ENCODE measurements at regions not wholly inside any gene's neighbourhood (a gene's known extent, or its start where the extent isn't known, plus 50 kb on each side); places are given as distances from the start of the nearest gene placed in this dataset.
"Not testable (repeated sequence)": the region's sequence is repeated elsewhere in the genome, so short reads cannot be mapped to it uniquely, and the experiment has no call there.

DNA sequence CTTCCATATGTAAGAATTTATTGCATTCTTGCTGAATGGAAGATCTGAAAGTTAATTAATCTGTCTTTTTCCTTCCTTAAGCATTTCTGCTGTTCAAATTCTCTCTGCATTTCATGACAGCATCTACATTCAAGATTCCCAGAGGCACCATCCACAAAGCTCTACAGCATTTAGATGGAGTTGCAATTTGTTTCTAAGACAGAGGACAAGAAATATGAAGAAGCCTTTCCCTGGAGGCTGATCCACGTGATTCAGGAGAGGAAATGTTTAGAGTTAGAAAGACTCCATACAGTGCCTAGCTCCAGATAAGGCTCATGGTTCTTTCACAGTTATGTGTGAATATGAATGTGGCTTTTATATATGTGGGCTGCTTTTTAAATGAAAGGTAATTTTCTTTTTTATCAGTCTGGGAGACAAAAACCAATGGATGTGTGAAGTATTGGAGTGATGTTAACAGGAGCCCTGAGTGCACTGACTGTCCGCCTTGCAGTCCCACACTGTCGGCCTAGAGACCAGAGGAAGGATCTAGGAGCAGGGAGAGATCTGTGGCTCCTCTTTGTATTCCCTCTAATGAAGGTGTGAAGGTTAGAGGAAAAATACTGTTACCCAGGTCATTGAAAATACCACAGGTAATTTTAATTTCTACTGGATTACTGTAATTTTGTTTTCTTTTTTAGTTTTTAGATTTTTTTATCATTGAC, 686.6 kb upstream of the GJE1 start:
- no peak for DNase-seq

DNA sequence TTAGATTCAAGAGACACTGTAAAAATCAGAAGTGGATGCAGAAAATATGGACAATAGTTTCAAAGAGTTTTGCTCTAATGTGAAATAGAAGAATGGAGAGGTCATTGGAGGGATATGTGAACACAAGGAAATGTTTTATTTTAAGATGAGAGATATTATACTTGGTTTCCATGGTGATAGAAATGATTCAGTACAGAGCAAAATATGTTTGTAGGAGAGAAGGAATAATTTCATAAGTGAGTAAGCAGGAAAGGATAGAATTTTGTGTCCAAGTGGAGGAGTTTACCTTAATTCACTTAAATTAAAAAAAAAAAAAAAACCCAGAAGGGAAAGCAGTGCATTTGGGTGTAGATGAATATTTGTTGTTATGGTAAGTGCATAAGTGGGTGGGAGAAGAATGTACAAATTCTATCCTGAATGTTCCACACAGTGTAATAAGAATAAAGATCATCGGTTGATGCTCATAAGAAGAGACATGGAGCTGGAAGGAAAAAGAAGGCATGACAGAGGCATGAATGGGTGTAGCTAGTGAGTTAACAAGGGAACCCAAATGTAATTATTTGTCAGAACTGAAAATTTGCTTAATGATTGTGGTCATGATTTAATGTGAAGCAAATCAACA, 688.9 kb upstream of the GJE1 start:
- no peak for DNase-seq

DNA sequence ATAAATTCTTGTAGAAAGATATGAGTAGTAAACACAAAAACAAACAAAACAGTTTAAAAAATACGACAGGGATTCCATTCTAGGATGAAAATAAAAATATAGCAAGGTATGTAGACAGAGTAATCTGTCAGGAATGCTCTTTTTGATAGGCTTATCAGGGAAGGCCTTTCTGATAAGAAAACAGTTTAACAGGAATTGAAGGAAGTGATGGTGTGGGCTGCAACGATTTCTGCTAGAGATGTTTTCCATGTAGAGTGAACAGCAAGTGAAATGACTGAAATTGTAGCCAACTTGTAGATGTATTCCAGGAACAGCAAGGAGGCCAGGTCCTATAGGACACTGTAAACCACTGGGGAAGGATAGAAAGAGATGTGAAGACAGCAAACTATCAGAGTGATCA, 689.7 kb upstream of the GJE1 start:
- no peak for DNase-seq

DNA sequence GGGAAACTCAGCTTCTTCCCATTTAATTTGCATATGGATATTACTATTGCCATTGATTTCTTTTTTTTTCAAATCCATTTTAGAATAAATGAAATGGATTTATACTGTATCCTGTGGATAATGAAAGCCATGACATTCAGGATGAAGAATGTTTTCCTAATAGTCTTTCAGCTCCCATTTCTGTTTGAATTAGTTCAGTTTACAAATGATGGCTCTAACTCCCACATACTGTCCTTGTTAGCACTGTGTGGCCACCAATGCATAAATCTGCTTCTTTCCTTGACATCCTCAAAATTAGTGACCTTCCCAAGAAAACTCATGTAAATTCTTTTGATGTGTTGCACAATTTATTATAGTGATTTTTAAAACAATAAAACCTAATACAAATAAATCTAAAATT, 693.2 kb upstream of the GJE1 start:
- DNase-seq = no peak

DNA sequence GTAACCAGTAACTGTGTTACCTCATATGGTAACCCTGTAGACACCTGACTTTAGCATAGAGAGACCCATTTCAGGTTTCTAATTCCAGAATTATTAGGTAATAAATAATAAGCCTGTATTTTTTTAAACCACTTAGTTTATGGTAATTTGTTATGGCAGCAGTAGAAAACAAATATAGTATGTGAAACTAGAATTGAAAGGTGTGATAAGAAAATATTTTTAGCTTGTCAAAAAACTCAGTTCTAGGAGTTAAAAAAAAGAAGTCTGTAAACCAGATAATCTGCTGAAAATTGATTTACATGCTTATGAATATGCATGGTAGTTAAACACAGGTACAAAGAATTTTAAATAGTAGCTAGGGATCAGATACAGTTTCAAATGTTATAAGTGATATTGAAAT, 695.0 kb upstream of the GJE1 start:
- no peak for DNase-seq

DNA sequence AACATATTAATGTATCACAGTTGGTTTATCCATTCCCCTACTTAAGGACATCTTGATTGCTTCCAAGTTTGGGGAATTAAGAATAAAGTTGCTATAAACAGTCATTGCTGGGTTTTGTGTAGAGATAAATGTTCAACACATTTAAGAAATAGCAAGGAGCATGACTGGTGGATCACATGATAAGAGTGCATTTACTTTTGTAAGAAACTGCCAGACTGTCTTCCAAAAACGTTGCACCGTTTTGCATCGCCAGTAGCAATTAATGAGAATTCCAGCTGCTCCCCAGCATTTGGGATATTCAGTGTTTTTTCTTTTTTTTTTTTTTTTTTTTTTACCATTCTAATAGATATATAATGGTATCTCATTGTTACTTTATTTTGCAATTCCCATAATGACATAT, 695.7 kb upstream of the GJE1 start:
- DNase-seq = no peak

DNA sequence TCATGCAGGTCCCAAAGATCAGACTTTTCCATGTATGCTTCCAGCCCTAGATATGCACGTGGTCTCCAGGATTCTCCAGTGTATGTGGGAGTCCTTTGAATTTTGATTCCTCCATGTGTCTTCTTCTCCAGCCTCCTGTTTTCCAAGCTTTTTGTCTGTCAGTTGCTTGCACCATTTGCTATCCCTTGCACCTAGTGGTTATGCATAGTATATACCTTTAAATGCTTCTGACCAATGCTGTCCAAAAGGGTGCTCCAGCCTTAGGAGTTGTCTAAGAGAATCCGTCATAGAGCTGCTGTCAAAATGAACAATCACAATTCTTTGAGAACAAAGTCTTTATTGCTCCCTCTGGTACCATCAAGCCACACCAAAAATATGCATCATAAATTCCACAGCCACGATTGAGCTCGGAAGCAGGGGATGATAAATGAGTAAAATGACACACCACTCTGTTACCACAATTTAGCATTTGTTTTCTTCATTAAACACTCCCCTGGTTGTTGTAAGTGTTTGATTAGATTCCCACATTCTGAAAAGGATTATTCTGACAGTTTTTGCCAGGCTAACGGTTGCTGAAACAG, 706.2 kb upstream of the GJE1 start:
- DNase-seq = no peak

DNA sequence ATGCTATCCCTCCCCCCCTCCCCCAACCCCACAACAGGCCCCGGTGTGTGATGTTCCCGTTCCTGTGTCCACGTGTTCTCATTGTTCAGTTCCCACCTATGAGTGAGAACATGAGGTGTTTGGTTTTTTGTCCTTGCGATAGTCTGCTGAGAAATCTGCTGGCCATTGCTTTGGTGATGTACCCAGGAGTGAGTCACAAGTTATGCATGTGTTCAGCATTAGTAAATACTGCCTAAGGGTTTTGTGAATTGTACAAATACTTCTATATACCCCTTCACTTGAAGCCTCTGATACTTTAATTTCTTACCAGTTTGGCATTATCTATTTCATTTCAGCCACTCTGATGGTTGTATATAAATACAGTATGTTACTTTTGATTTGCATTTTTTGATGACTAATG, 711.3 kb upstream of the GJE1 start:
- no peak for DNase-seq

DNA sequence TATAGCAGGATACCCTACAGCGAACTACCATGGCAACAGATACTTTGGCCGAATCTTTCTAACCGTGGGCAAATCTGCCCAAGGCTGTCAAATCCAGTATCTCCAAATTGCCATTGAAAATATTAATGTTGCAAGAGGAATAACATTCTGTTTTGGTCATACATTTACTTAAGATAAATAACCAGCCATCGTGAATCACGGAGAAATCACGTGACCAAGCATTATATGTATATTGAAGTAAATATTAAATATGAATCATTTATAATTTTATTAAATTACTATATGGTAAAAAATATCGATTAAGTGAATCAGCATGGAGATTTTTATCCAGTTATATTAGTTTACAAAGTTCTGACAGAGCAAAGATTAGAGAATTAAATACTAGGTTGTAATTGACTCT, 714.6 kb upstream of the GJE1 start:
- DNase-seq = no peak

DNA sequence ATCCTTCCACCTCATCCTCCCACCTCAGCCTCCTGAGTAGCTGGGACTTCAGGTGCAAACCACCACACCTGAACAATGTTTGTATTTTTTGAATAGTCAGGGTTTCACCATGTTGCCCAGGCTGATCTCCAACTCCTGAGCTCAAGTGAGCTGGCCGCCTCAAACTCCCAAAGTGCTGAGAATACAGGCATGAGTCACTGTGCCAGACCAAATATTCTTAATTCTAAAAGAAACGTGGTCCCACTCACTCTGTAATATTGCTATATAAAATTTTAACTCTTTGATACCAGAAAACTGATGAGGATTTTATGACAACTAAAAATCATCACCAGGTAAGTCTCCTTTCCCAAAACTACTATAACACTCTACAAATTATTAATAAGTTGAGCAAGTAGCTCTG, 716.8 kb upstream of the GJE1 start:
- DNase-seq = no peak

DNA sequence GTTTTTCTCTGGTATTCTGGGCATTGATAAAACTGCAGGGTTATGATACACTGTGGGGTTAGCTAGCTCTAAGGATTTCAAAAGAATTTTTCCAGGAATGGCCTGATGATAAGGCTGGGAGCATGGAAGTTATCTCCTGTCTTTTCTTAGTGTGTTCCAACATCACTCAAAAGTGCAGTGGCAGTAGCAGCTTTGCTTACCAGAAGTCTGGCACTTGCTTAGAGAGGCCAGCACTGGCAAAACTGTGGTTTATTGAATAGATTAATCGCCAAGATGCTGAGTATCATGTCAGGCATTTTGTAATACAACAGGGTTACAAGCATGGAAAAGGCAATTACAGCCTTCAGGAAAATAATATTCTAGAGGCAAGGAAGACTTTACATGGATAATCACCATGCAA, 719.5 kb upstream of the GJE1 start:
- DNase-seq = no peak

DNA sequence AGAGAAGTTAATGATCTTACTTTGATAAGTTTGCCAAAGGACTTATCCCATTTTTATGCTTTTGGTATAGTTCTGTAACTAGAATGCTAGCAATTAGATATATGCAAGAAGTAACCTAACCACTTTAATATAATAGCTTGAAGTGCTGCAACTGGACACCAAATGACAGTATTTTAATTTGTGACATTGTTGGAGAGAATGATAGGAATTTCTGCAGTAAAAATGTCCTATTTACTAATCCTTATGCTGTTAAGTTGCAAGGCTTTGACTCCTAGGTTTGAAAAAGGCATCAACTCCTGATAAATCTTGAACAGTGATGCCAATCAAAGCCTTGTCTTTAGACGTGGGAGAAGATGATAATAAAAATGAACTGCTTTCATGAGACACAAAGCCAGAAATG, 726.0 kb upstream of the GJE1 start:
- DNase-seq = no peak

DNA sequence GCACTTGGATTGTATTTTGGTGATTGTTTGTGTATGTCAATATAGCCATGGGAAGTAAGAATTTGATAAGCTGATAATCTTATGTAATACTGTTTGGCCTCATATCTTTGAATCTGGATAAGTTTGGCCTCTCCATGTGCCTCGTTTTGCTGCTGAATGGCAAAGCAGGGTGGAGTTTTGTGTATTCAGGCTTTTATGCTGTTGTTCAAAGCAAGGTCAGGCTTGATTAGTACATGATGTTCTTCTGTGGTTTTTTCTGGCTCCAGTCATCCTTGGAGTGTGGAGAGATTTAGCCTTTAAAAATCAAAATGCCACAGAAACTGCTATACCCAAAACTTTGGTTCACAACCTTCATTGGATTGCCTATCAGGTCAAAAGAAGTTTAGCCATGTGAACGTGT, 728.9 kb upstream of the GJE1 start:
- no peak for DNase-seq

DNA sequence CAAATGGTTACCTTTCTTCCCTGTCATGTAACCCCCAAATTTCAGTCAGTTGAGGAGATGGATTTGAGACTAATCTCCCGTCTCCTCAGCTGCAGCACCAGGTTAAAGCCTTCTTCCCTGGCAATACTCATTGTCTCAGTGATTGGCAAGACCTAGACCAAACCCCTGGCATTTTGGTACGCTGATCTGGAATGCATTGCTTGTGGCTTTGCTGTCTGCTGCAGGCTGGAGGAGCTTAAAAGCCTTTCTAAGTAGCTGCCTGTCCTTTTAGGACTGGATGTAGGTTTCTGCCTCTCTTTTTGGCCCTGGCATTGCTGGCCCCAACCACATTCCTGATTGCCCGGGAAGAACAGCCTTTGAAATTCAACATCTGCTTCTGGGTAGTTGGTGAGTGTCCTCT, 729.6 kb upstream of the GJE1 start:
- DNase-seq = no peak

DNA sequence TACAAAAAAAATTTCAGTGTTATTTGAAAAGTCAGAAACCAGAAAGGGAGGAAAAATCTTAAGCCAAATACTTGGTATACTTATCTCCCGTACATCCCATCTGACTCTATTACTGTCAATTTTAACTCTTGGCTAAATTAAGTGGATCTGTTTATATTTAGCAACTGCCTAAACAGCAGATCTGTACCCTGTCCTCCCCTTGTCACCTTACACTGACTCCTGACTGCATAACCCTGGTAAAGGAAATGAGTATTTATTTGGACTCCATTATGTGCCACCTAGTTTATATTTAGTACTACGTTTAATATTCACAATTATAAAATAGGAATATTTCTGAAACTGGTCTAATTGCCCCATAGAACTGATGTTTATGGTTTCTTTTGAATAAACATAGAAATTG, 730.2 kb upstream of the GJE1 start:
- no peak for DNase-seq

DNA sequence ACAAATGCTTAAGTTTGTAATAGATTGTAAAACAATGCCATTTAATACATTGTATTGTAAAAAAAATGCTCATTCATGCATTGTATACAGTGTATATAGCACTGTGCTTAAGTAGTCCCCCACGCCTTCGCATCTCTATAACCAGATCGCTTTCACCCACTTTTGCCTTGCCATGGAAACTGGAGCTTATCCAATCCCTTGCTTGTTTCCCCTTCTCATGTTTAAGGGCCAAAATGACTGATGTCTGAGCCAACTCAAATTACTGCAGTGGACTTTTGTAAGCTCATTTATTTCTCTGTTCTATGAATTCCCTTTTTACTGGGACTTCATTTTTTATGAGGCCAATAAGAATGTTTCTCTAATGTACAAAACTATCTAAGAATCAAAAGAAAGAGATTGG, 730.9 kb upstream of the GJE1 start:
- DNase-seq = no peak

DNA sequence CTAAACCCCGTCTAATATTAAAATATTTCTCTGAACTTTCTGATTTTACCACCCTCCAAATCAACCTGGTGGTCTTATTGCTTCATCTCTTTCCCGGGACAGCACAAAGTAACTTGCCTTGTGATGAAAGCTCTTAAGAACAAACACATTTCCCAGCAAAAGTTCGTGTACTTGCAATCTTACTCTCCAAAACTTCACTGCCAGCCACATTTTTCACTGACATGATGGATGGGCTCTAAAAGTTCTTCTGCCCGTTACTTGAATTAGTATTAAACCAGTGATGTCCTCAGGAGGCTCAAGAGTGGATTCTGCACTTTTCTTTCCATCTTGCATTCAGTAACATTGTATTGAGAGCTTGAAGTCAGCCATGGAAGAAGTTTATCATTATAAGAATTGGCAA, 731.6 kb upstream of the GJE1 start:
- no peak for DNase-seq

DNA sequence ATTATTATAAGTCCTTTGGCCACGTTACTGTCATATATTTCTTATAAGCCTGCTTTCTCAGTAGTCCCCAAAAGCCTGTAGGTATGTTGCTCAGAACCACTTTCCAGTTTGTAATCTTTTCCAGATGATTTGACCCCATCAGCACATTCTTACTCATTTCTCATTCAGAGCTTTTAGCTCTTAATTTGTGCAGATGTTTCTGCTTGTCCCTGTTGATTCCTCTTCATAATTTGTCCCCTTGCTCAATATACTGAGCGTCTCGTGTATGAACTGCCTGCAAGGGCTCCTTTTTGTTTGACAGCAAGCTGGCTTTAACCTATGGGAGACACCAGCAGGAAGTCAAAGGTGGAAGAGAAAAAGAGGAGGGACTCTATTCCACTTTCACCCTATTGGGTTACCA, 733.8 kb upstream of the GJE1 start:
- no peak for DNase-seq

DNA sequence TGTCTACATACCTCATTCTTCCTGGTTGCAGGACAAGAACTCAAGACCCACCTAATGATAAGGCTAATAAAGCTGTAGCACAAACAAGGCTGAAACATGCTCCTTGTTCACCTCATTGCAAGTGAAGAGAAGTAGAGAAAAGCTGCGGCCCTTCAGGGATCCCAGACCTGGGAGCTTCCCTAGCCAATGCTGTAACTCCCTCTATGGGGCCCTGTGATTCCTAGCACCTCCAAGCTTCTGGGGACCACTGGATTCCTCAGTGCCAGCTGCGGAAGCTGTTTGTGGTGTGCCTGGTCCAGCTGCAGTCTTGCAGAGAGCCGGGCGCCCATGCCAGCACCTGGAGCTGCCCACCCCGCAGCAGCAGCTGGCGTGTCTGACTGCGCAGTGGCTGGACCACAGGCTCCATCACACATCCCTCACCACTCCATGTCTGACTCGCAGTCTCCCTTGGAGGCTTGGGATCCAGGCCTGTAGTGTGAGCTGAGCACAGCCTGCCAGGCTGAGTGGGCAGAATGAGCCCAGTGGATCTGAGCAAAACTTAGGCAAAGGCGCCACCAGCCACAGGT, 737.2 kb upstream of the GJE1 start:
- DNase-seq = no peak

DNA sequence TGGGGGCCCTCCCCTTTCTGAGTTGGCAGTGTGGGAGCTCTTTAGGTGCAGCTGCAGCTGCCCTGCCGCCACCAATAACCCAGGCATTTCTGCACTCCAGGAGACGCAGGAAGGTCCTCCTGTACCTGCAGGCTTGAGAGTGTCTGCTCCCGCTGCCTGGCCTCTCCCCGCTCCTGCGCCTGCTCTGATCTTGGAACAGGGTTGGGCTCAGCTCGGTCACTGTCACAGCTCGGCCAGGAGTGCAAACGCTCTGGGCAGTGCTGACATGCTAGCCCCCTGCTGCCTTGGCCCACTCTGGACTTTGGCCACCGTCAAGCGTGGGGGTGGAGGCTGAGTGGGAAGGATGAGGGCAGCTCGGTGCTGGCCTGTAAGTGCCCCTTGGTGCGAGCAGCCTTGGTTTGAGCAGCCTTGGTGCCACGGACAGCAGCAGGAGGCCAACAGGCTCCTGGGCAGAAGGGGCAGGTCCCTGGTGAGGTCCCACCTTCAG, 738.1 kb upstream of the GJE1 start:
- no peak for DNase-seq

DNA sequence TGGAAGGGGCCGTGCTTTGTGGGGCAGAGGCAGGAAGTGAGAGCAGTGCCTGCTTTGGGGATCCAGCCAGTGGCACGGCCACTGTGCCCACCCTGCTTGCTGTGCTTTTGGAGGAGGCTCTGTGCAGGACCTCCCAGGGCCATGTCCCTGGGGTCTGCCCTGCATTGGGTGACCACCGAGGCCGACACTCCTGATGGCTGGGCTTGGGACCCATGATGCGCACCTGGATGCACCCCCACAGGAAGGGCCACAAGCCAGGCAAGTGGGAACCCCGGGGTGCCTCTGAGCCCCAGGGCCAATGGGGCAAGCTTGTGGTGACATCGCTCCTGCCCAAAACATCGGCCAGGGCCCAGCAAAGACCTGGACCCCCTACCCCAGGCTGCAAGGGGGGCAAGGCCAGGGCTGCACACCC, 738.6 kb upstream of the GJE1 start:
- no peak for DNase-seq

DNA sequence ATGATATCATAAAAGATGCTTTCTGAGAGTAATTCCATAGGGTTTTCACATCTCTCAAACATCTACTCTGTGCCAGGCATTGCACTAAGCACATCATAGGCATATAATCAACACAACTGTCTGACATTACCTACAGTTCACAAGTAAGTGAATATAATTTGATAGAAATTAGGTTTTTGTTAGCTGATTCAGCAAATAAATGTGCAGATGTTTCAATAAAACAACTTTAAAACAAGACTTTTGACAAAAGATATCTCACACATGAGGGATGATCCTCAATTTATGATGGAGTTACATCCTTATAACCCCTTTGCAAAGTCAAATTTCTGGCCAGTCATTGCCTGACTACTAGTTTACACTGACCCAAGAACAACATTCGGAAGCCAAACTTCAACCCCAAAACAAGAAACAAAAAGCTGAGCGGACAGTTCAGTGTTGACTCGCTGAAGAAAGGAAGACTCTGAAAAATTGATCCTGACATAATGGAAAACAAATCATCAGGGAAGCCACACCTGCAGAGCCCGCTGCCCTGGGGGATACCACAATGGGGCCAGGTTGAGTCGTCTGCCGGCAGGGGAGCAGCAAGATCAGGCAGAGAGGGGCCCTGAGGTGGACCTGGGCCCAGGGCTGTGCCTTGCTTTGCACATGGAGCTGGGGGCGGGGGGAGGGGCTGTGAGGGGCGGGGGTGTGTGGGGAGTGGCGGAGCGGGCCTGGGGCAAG, 739.2 kb upstream of the GJE1 start:
- no peak for DNase-seq

DNA sequence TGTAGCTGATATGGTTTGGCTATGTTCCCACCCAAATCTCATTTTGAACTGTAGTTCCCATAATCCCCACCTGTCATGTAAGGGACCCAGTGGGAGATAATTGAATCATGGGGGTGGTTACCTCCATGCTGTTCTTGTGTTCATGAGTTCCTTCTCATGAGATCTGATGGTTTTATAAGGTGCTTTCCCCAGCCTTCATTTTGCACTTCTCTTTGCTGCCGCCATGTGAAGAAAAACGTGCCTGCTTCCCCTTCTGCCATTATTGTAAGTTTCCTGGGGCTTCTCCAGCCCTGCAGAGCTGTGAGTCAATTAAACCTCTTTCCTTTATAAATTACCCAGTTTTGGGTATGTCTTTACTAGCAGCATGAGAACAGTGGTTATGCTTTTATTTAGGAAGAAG, 741.6 kb upstream of the GJE1 start:
- DNase-seq = not testable (repeated sequence)

DNA sequence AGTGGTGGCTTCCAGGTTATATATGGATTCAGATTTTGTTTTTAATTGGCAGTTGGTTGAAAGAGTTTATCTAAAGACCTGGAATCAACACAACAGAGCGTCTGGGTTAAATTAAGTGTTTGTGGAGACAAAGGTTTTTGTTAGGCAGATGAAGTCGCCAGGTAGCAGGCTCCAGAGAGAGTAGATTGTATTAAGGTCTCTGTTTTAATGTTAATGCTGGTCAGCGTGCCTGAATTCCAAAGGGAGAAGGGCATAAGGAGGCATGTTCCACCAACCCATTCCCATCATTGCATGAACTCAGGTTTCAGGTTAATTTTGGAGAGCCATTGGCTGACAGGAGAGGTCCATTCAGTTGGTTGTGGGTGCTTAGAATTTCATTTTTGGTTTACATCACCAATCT, 744.1 kb upstream of the GJE1 start:
- DNase-seq = no peak

Measured in NCI-H510A treated with DMSO at 0.1 percent for 48 hours (cell line).